HCT116 (cell line): ENCODE measurements at regions not wholly inside any gene's neighbourhood (a gene's known extent, or its start where the extent isn't known, plus 50 kb on each side); places are given as distances from the start of the nearest gene placed in this dataset.

Experiments used
- ATAC-seq: fragments of 200-7000 bp; cut with Tn5 transposase; 2 replicates; pipeline ENCODE4 v1.9.1; 2020; ENCODE audit warnings: mild to moderate bottlenecking, moderate library complexity
- BruUV-seq: library from RNA; stranded (reverse); fragments of 400-500 nt; replicated peaks from 2 replicates; lab custom pipeline; 2021; lab: Mats Ljungman, UMichigan
- CTCF ChIA-PET: fragments of 300-600 bp; sonication (Branson Sonifier 250); formaldehyde crosslinking; loops from one replicate; lab custom pipeline; 2021; ENCODE audit warnings: antibody characterized with exemption; lab: Charles Lee
- POLR2A ChIA-PET: fragments of 300-600, 350-600 bp; sonication (Branson Sonifier 250); formaldehyde crosslinking; loops from one replicate; lab custom pipeline; 2021; ENCODE audit warnings: antibody characterized with exemption; lab: Charles Lee
- RAD21 ChIA-PET, 2 experiments: fragments of 300-600 bp; sonication (Branson Sonifier 250); formaldehyde crosslinking; loops; one replicate each; lab custom pipeline; 2023; ENCODE audit warnings: low total read pairs in 2 of 2; ENCODE audit not compliant: uncharacterized antibody in 2 of 2, unreplicated experiment in 2 of 2, low non-redundant PET in 1 of 2; lab: Charles Lee
- DNase-seq: peaks from one replicate; pipeline ENCODE4 v3.0.0-alpha.2; 2010; ENCODE audit warnings: low read depth, low spot score
- H2AFZ ChIP-seq: fragments of 200-600 bp; shearing (Covaris generic), sonication (generic); 2 replicates; pipeline ENCODE4 v1.6.1; 2017; ENCODE audit warnings: low read depth, mixed run types, mixed read lengths, antibody characterized with exemption, low read length; ENCODE audit not compliant: poor library complexity, severe bottlenecking
- H3K27ac ChIP-seq: 2 replicates; pipeline ENCODE4 v1.5.1; 2012; ENCODE audit warnings: low read depth, low read length
- H3K27me3 ChIP-seq: fragments of 200-600 bp; sonication (generic); 2 replicates; pipeline ENCODE4 v1.6.1; 2016; ENCODE audit warnings: mixed run types, low read length, mixed read lengths; ENCODE audit not compliant: insufficient read depth
- H3K36me3 ChIP-seq, 2 experiments: fragments of 200-500 bp in 1 of 2; fragments of 200-600 bp in 1 of 2; sonication (Bioruptor generic) in 1 of 2; sonication (generic) in 1 of 2; 2 replicates each; pipeline versions ENCODE4 v1.5.1 to v1.6.1; 2014 to 2016; ENCODE audit warnings: low read length in 2 of 2, inconsistent platforms in 1 of 2, mixed read lengths in 1 of 2, mixed run types in 1 of 2; ENCODE audit not compliant: insufficient read depth in 2 of 2, control insufficient read depth in 1 of 2
- H3K4me1 ChIP-seq, 2 experiments: fragments of 200-600 bp in 1 of 2; sonication (generic) in 1 of 2; 2 replicates each; pipeline versions ENCODE4 v1.5.1 to v1.6.1; 2012 to 2017; ENCODE audit warnings: low read length in 2 of 2, inconsistent platforms in 1 of 2, mild to moderate bottlenecking in 1 of 2, mixed read lengths in 1 of 2, mixed run types in 1 of 2, moderate library complexity in 1 of 2; ENCODE audit not compliant: insufficient read depth in 2 of 2, control insufficient read depth in 1 of 2
- H3K4me2 ChIP-seq: fragments of 200-600 bp; sonication (generic); 2 replicates; pipeline ENCODE4 v1.6.1; 2017; ENCODE audit warnings: mixed run types, low read length, mixed read lengths
- H3K4me3 ChIP-seq, 2 experiments: fragments of 200-600 bp in 1 of 2; sonication (generic) in 1 of 2; replicated peaks in 1 of 2; 2 replicates each; pipeline ENCODE4 v1.5.1; 2011 to 2016; ENCODE audit warnings: low read length in 2 of 2, control low read depth in 1 of 2, low read depth in 1 of 2, mild to moderate bottlenecking in 1 of 2, mixed read lengths in 1 of 2, mixed run types in 1 of 2
- H3K79me2 ChIP-seq: fragments of 200-600 bp; sonication (generic); 2 replicates; pipeline ENCODE4 v1.6.1; 2017; ENCODE audit warnings: mild to moderate bottlenecking, mixed run types, low read length, moderate library complexity, mixed read lengths; ENCODE audit not compliant: insufficient read depth
- H3K9ac ChIP-seq: fragments of 200-600 bp; sonication (generic); 2 replicates; pipeline ENCODE4 v1.6.1; 2016; ENCODE audit warnings: low read length, mixed read lengths
- H3K9me2 ChIP-seq: fragments of 200-600 bp; sonication (generic), shearing (Covaris generic); 2 replicates; pipeline ENCODE4 v1.6.1; 2017; ENCODE audit warnings: mixed run types, mild to moderate bottlenecking, moderate library complexity; ENCODE audit not compliant: insufficient read depth
- H3K9me3 ChIP-seq, 2 experiments: fragments of 200-500 bp in 1 of 2; fragments of 200-600 bp in 1 of 2; sonication (Bioruptor generic) in 1 of 2; sonication (generic) in 1 of 2; 2 replicates each; pipeline ENCODE4 v1.6.1; 2014 to 2017; ENCODE audit warnings: low read length in 2 of 2, mixed read lengths in 2 of 2, inconsistent platforms in 1 of 2, low read depth in 1 of 2, mild to moderate bottlenecking in 1 of 2, mixed run types in 1 of 2, moderate library complexity in 1 of 2; ENCODE audit not compliant: control insufficient read depth in 1 of 2, insufficient read depth in 1 of 2
- H4K20me1 ChIP-seq: fragments of 200-600 bp; sonication (generic), shearing (Covaris generic); 2 replicates; pipeline ENCODE4 v1.6.1; 2017; ENCODE audit warnings: mixed run types, mild to moderate bottlenecking, moderate library complexity; ENCODE audit not compliant: insufficient read depth
- CBX3 ChIP-seq: IDR thresholded peaks from 2 replicates; pipeline ENCODE4 v1.6.1; 2012; ENCODE audit warnings: low read depth
- CTCF ChIP-seq, 3 experiments: fragments of 200-600 bp in 1 of 3; sonication (generic) in 1 of 3; IDR thresholded peaks in 2 of 3; conservative IDR thresholded peaks in 1 of 3; 2 replicates each; pipeline ENCODE4 v1.5.1; 2012 to 2017; ENCODE audit warnings: low read depth in 2 of 3, low read length in 2 of 3, antibody characterized with exemption in 1 of 3, borderline replicate concordance in 1 of 3, control low read depth in 1 of 3, mild to moderate bottlenecking in 1 of 3, mixed read lengths in 1 of 3, mixed run types in 1 of 3, moderate library complexity in 1 of 3; ENCODE audit not compliant: insufficient read depth in 1 of 3
- EGR1 ChIP-seq: IDR thresholded peaks from 2 replicates; pipeline ENCODE4 v1.6.1; 2012; ENCODE audit warnings: low read depth
- ELF1 ChIP-seq: IDR thresholded peaks from 2 replicates; pipeline ENCODE4 v1.6.1; 2012; ENCODE audit warnings: low read depth, borderline replicate concordance
- EZH2 ChIP-seq: fragments of 200-600 bp; sonication (generic); IDR thresholded peaks from 2 replicates; pipeline ENCODE4 v1.6.1; 2017; ENCODE audit warnings: antibody characterized with exemption, mixed run types
- EZH2phosphoT487 ChIP-seq: fragments of 200-600 bp; IDR thresholded peaks from 2 replicates; pipeline ENCODE4 v1.6.1; 2018; ENCODE audit warnings: antibody characterized with exemption, borderline replicate concordance
- JUND ChIP-seq: IDR thresholded peaks from 2 replicates; pipeline ENCODE4 v1.6.1; 2012
- POLR2A ChIP-seq: IDR thresholded peaks from 2 replicates; pipeline ENCODE4 v1.7.0; 2011; ENCODE audit warnings: borderline replicate concordance; ENCODE audit not compliant: insufficient read depth, insufficient read length; ENCODE audit errors: extremely low read depth
- POLR2AphosphoS5 ChIP-seq: IDR thresholded peaks from 2 replicates; pipeline ENCODE4 v1.6.1; 2011; ENCODE audit warnings: mild to moderate bottlenecking, low read depth, low read length, moderate library complexity
- RAD21 ChIP-seq: IDR thresholded peaks from 2 replicates; pipeline ENCODE4 v1.6.1; 2012; ENCODE audit warnings: low read depth, mild to moderate bottlenecking
- SIN3A ChIP-seq: IDR thresholded peaks from 2 replicates; pipeline ENCODE4 v1.6.1; 2012; ENCODE audit warnings: low read depth
- SP1 ChIP-seq: IDR thresholded peaks from 2 replicates; pipeline ENCODE4 v1.6.1; 2012; ENCODE audit warnings: low read depth
- SRF ChIP-seq: IDR thresholded peaks from 2 replicates; pipeline ENCODE4 v1.6.1; 2012; ENCODE audit warnings: low read depth
- TCF7L2 ChIP-seq: IDR thresholded peaks from 2 replicates; pipeline ENCODE4 v1.7.0; 2011; ENCODE audit warnings: borderline replicate concordance, inconsistent platforms; ENCODE audit not compliant: insufficient read depth, insufficient read length; ENCODE audit errors: extremely low read depth
- YY1 ChIP-seq: IDR thresholded peaks from 2 replicates; pipeline ENCODE4 v1.6.1; 2011; ENCODE audit warnings: low read length, low read depth, moderate library complexity, mild to moderate bottlenecking; ENCODE audit not compliant: insufficient replicate concordance; ENCODE audit errors: extremely low read depth
- ZBTB33 ChIP-seq: IDR thresholded peaks from 2 replicates; pipeline ENCODE4 v1.6.1; 2011; ENCODE audit warnings: mild to moderate bottlenecking, low read length, moderate library complexity; ENCODE audit not compliant: insufficient replicate concordance; ENCODE audit errors: extremely low read depth
- ZFX ChIP-seq: fragments of 450-650 bp; IDR thresholded peaks from 2 replicates; pipeline ENCODE4 v1.6.1; 2017
- ZNF274 ChIP-seq: fragments of 200-500 bp; sonication (Bioruptor generic); IDR thresholded peaks from 2 replicates; pipeline ENCODE4 v1.6.1; 2014; ENCODE audit warnings: mild to moderate bottlenecking, low read depth, low read length, inconsistent platforms
- intact Hi-C: fragments of 100-400 bp; cut with micrococcal nuclease; formaldehyde crosslinking; loops from 2 replicates; pipeline ENCODE4 v1.10.0; 2022
- TF ChIP-seq, protein P1 (sequence below): IDR thresholded peaks from 2 replicates; pipeline ENCODE4 v1.6.1; 2012

DNA sequence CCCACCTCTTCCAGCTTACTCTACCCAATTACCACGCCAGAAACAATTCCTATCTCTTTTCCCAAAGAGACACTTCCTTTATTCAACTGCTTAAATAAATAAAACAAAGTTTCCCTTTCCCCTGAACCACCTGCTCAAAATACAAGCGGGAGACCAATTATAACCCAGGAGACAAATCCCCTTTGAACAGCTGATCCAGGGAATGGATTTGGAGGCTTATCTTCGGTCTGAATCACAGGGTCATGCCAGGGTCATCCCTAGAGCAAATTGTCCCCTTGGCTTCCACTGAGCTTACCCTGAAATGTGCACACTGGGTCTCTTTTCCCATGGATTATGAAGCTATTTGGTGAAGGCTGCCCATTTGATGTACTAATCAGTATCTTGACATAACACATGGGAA is 99.9 kb upstream of the JAZF1 start:
- ATAC-seq (no peak), DNase-seq (no peak)
- ChIA-PET POLR2A (interaction anchor here (1.0 kb wide), 1 partner anchor 9 kb away, joined by 3 read pairs; no protein-coding TSS in a partner anchor), CTCF (no interaction called here), RAD21 (no interaction called here)
- Histone ChIP-seq H3K9me2 (no peaks in the 10 kb centered on the region), H3K27ac (no peak overlapping the region), H3K4me3 (no peak overlapping the region), H3K9ac (no peak overlapping the region), H2AFZ (no peak overlapping the region), H3K79me2 (no peaks in the 10 kb centered on the region), H3K4me1 (no peaks in the 10 kb centered on the region), H3K9me3 (no peaks in the 10 kb centered on the region), H3K4me2 (no peak overlapping the region), H3K27me3 (no peaks in the 10 kb centered on the region), H4K20me1 (no peaks in the 10 kb centered on the region), H3K36me3 (no peaks in the 10 kb centered on the region)
- intact Hi-C loops, result no loop called here
- no peak for TF ChIP-seq ZFX
- TF ChIP-seq POLR2AphosphoS5, result no peak
- no peak for TF ChIP-seq EGR1
- no peak for TF ChIP-seq SP1
- TF ChIP-seq CBX3, result no peak
- no peak for TF ChIP-seq ZBTB33
- TF ChIP-seq, protein P1, sequence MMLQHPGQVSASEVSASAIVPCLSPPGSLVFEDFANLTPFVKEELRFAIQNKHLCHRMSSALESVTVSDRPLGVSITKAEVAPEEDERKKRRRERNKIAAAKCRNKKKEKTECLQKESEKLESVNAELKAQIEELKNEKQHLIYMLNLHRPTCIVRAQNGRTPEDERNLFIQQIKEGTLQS, result no peak
- no peak for TF ChIP-seq SRF
- TF ChIP-seq SIN3A, result no peak
- TF ChIP-seq RAD21, result no peak
- TF ChIP-seq ELF1, result no peak
- no peak for TF ChIP-seq EZH2
- no peak for TF ChIP-seq CTCF (IDR thresholded peaks at IDR 0.05 in 2 of 3, conservative IDR thresholded peaks at IDR 0.05 in 1 of 3; ENCODE audit: borderline replicate concordance in 1 of 3, insufficient read depth in 1 of 3, low read depth in 2 of 3, low read length in 2 of 3)
- TF ChIP-seq JUND, result no peak
- TF ChIP-seq TCF7L2, result no peak
- no peak for TF ChIP-seq YY1
- TF ChIP-seq ZNF274, result no peak
- no peak for TF ChIP-seq POLR2A
- TF ChIP-seq EZH2phosphoT487, result no peak
- no TSS peak for BruUV-seq
